ENCODE measurements at regions not wholly inside any gene's neighbourhood (a gene's known extent, or its start where the extent isn't known, plus 50 kb on each side); places are given as distances from the start of the nearest gene placed in this dataset.

GRCh38 chr18:30743033-30743432 is 299.5 kb downstream of the DSC3 start (continued):
- no peak for TF ChIP-seq RFX5 (IDR thresholded peaks at IDR 0.05; ENCODE audit: borderline replicate concordance, low read depth, low read length)
